Trophoblast cell (in vitro differentiated cells and primary cell): ENCODE measurements at regions not wholly inside any gene's neighbourhood (a gene's known extent, or its start where the extent isn't known, plus 50 kb on each side); places are given as distances from the start of the nearest gene placed in this dataset.
A peak's percentile ranks its signal among the peaks of the same experiment; 100 is the strongest.

Source experiments
- DNase-seq, 2 donors: peaks; one replicate each; pipeline ENCODE4 v3.0.0-alpha.2; 2016
- H2AFZ ChIP-seq: 2 replicates; pipeline ENCODE4 v1.6.1; 2013; ENCODE audit warnings: low read length, moderate library complexity, mild to moderate bottlenecking; ENCODE audit not compliant: insufficient read depth, poor library complexity
- H2AK5ac ChIP-seq: 2 replicates; pipeline ENCODE4 v1.6.1; 2013; ENCODE audit warnings: mild to moderate bottlenecking, low read length
- H2BK120ac ChIP-seq: 2 replicates; pipeline ENCODE4 v1.6.1; 2013; ENCODE audit warnings: low read length, mild to moderate bottlenecking, moderate library complexity; ENCODE audit not compliant: insufficient read depth, poor library complexity
- H2BK12ac ChIP-seq: 2 replicates; pipeline ENCODE4 v1.6.1; 2013; ENCODE audit warnings: mild to moderate bottlenecking, low read length, moderate library complexity
- H2BK5ac ChIP-seq: 2 replicates; pipeline ENCODE4 v1.6.1; 2013; ENCODE audit warnings: low read length, low read depth, moderate library complexity, mild to moderate bottlenecking; ENCODE audit not compliant: poor library complexity
- H3K14ac ChIP-seq: 2 replicates; pipeline ENCODE4 v1.6.1; 2013; ENCODE audit warnings: mild to moderate bottlenecking, low read length
- H3K18ac ChIP-seq: 2 replicates; pipeline ENCODE4 v1.6.1; 2013; ENCODE audit warnings: mild to moderate bottlenecking, low read length
- H3K23ac ChIP-seq: 2 replicates; pipeline ENCODE4 v1.6.1; 2013; ENCODE audit warnings: low read length
- H3K27ac ChIP-seq: 2 replicates; pipeline ENCODE4 v1.5.1; 2013; ENCODE audit warnings: low read depth, mild to moderate bottlenecking, inconsistent platforms, low read length, moderate library complexity
- H3K27me3 ChIP-seq: 2 replicates; pipeline ENCODE4 v1.6.1; 2013; ENCODE audit warnings: inconsistent platforms, mild to moderate bottlenecking, low read length, moderate library complexity; ENCODE audit not compliant: insufficient read depth
- H3K36me3 ChIP-seq, 2 experiments: 1 replicate in 1 of 2; 2 replicates in 1 of 2; pipeline ENCODE4 v1.6.1; 2013; ENCODE audit warnings: low read length in 2 of 2, mild to moderate bottlenecking in 2 of 2, moderate library complexity in 1 of 2; ENCODE audit not compliant: insufficient read depth in 2 of 2, control insufficient read depth in 1 of 2
- H3K4ac ChIP-seq: 2 replicates; pipeline ENCODE4 v1.6.1; 2013; ENCODE audit warnings: low read depth, mild to moderate bottlenecking, low read length, moderate library complexity
- H3K4me1 ChIP-seq, 2 experiments: 1 replicate in 1 of 2; 2 replicates in 1 of 2; pipeline ENCODE4 v1.6.1; 2013; ENCODE audit warnings: low read length in 2 of 2, mild to moderate bottlenecking in 2 of 2, moderate library complexity in 1 of 2; ENCODE audit not compliant: insufficient read depth in 2 of 2, control insufficient read depth in 1 of 2
- H3K4me2 ChIP-seq: 2 replicates; pipeline ENCODE4 v1.6.1; 2013; ENCODE audit warnings: inconsistent platforms, mild to moderate bottlenecking, low read length, moderate library complexity
- H3K4me3 ChIP-seq: 2 replicates; pipeline ENCODE4 v1.5.1; 2013; ENCODE audit warnings: mild to moderate bottlenecking, low read depth, low read length, inconsistent platforms
- H3K79me1 ChIP-seq: one replicate; pipeline ENCODE4 v1.6.1; 2013; ENCODE audit warnings: low read length
- H3K79me2 ChIP-seq: 2 replicates; pipeline ENCODE4 v1.6.1; 2013; ENCODE audit warnings: low read length, mild to moderate bottlenecking; ENCODE audit not compliant: control insufficient read depth, insufficient read depth, poor library complexity
- H3K9ac ChIP-seq: 2 replicates; pipeline ENCODE4 v1.6.1; 2013; ENCODE audit warnings: mild to moderate bottlenecking, low read length
- H3K9me3 ChIP-seq: 2 replicates; pipeline ENCODE4 v1.6.1; 2013; ENCODE audit warnings: low read depth, mild to moderate bottlenecking, control low read depth, inconsistent platforms, low read length; ENCODE audit not compliant: insufficient read depth
- H4K12ac ChIP-seq: 2 replicates; pipeline ENCODE4 v1.6.1; 2013; ENCODE audit warnings: low read depth, mild to moderate bottlenecking, low read length, moderate library complexity
- H4K8ac ChIP-seq: 2 replicates; pipeline ENCODE4 v1.6.1; 2013; ENCODE audit warnings: low read depth, mild to moderate bottlenecking, low read length, moderate library complexity
- H4K91ac ChIP-seq: one replicate; pipeline ENCODE4 v1.6.1; 2013; ENCODE audit warnings: low read depth, mild to moderate bottlenecking, low read length, moderate library complexity
- WGBS: extraction: QIAGEN DNeasy Blood & Tissue Kit; methylation state at CpG from one replicate; pipeline ENCODE4 v1.1.7; 2013; ENCODE audit warnings: missing lambda C conversion rate; ENCODE audit not compliant: insufficient read length, insufficient coverage; ENCODE audit errors: extremely low coverage; 5-methylcytosine and 5-hydroxymethylcytosine counted together

- Histone ChIP-seq H2BK5ac (no peak overlapping the region), H3K4me3 (no peak overlapping the region), H3K23ac (no peak overlapping the region), H4K8ac (no peak overlapping the region), H3K9me3 (no peaks in the 10 kb centered on the region), H4K12ac (no peak overlapping the region), H4K91ac (no peak overlapping the region), H3K36me3 (no peaks in the 10 kb centered on the region), H3K4ac (no peak overlapping the region), H3K4me1 (no peaks in the 10 kb centered on the region), H2BK12ac (no peak overlapping the region), H3K14ac (no peak overlapping the region), H3K79me2 (no peaks in the 10 kb centered on the region), H2AK5ac (no peak overlapping the region), H3K27me3 (no peaks in the 10 kb centered on the region), H3K79me1 (no peaks in the 10 kb centered on the region), H3K4me2 (no peak overlapping the region), H3K18ac (no peak overlapping the region), H2AFZ (no peak overlapping the region), H3K9ac (no peak overlapping the region), H2BK120ac (no peak overlapping the region), H3K27ac (no peak overlapping the region)
- peak in 1 of 2 donors; percentile 71 for DNase-seq
- no CpG with 5 or more reads among the region's 1 CpG for WGBS
Measured at GRCh38 chr1:80447526-80447925, 1353.2 kb upstream of the ADGRL2 start.

GRCh38 chr1:80445033-80445432 is 1355.7 kb upstream of the ADGRL2 start:
- DNase-seq = no peak
- H2AK5ac ChIP-seq = no peak overlapping the region
- no peaks in the 10 kb centered on the region for H3K36me3 ChIP-seq
- H2BK5ac ChIP-seq = no peak overlapping the region
- no peaks in the 10 kb centered on the region for H3K4me1 ChIP-seq
- H4K12ac ChIP-seq = no peak overlapping the region
- no peak overlapping the region for H3K23ac ChIP-seq
- no peak overlapping the region for H3K18ac ChIP-seq
- H4K8ac ChIP-seq = no peak overlapping the region
- no peaks in the 10 kb centered on the region for H3K79me2 ChIP-seq
- WGBS = no CpG with 5 or more reads among the region's 4 CpGs
- H4K91ac ChIP-seq = no peak overlapping the region
- H3K4me3 ChIP-seq = no peak overlapping the region
- no peak overlapping the region for H3K14ac ChIP-seq
- H3K79me1 ChIP-seq = no peaks in the 10 kb centered on the region
- H2AFZ ChIP-seq = no peak overlapping the region
- no peak overlapping the region for H3K9ac ChIP-seq
- H3K9me3 ChIP-seq = no peaks in the 10 kb centered on the region
- H3K4me2 ChIP-seq = no peak overlapping the region
- H3K27ac ChIP-seq = no peak overlapping the region
- no peak overlapping the region for H2BK12ac ChIP-seq
- no peak overlapping the region for H3K4ac ChIP-seq
- no peaks in the 10 kb centered on the region for H3K27me3 ChIP-seq
- H2BK120ac ChIP-seq = no peak overlapping the region

- Histone ChIP-seq H3K79me1 (no peaks in the 10 kb centered on the region), H3K14ac (no peak overlapping the region), H2BK12ac (no peak overlapping the region), H3K4me3 (no peak overlapping the region), H3K79me2 (no peaks in the 10 kb centered on the region), H2BK5ac (no peak overlapping the region), H3K18ac (no peak overlapping the region), H2BK120ac (no peak overlapping the region), H3K27me3 (no peaks in the 10 kb centered on the region), H2AK5ac (no peak overlapping the region), H4K91ac (no peak overlapping the region), H4K8ac (no peak overlapping the region), H3K4me1 (no peaks in the 10 kb centered on the region), H3K4me2 (no peak overlapping the region), H3K9ac (no peak overlapping the region), H3K4ac (no peak overlapping the region), H3K36me3 (no peaks in the 10 kb centered on the region), H2AFZ (no peak overlapping the region), H3K23ac (no peak overlapping the region), H3K9me3 (no peaks in the 10 kb centered on the region), H3K27ac (no peak overlapping the region), H4K12ac (no peak overlapping the region)
- no CpG with 5 or more reads among the region's 3 CpGs for WGBS
- DNase-seq = no peak
Measured at GRCh38 chr1:80444171-80444570, 1356.6 kb upstream of the ADGRL2 start.

- Histone ChIP-seq H4K8ac (no peak overlapping the region), H4K12ac (no peak overlapping the region), H3K79me1 (no peaks in the 10 kb centered on the region), H3K14ac (no peak overlapping the region), H3K4me1 (no peaks in the 10 kb centered on the region), H2BK5ac (no peak overlapping the region), H3K9ac (no peak overlapping the region), H4K91ac (no peak overlapping the region), H3K36me3 (no peaks in the 10 kb centered on the region), H3K4ac (no peak overlapping the region), H3K18ac (no peak overlapping the region), H3K27ac (no peak overlapping the region), H2AK5ac (no peak overlapping the region), H3K23ac (no peak overlapping the region), H3K27me3 (no peaks in the 10 kb centered on the region), H2BK120ac (no peak overlapping the region), H3K4me3 (no peak overlapping the region), H2AFZ (no peak overlapping the region), H2BK12ac (no peak overlapping the region), H3K79me2 (no peaks in the 10 kb centered on the region), H3K4me2 (no peak overlapping the region), H3K9me3 (no peaks in the 10 kb centered on the region)
- DNase-seq = peak in 1 of 2 donors; percentile 43
- no CpG with 5 or more reads among the region's 7 CpGs for WGBS
Measured at GRCh38 chr1:80441664-80442063, 1359.1 kb upstream of the ADGRL2 start.
